ENCODE measurements at regions not wholly inside any gene's neighbourhood (a gene's known extent, or its start where the extent isn't known, plus 50 kb on each side); places are given as distances from the start of the nearest gene placed in this dataset.

DNA sequence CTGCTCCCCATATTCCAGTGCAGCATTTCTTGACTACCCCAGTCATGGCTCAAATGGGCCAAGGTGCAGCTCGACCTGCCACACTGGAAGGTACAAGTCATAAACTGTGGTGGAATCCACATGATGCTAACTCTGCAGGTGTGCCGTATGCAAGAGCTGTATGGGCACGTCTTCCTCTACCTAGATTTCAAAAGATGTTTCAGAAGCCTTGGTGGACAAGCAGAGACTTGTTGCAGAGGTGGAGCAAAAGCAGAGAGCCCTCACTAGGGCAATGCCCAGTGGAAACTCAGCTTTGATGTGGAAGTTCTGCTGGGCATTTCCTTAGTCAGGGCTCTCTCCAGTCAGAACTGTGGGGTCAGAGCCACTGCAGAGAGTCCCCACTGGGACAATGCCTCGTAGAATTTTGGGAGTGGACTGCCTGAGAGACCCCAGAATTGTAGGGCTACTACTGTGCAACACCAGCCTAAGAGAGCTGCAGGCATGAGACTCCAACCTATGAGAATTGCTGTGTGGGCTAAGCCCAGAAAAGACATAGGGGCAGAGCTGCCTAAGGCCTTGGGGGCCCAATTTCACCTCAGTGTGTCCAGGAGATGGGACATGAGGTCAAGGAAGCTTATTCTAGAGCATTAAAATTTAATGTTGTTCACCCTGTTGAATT is 65.7 kb downstream of the BEX3 start:
- TF ChIP-seq JUN (IDR thresholded peaks at IDR 0.05): no peak
- TF ChIP-seq RAD21 (conservative IDR thresholded peaks at IDR 0.05 in 1 of 2, IDR thresholded peaks at IDR 0.05 in 1 of 2): no peak
- no peak for TF ChIP-seq SMC3 (IDR thresholded peaks at IDR 0.05)
- TF ChIP-seq, protein P1, sequence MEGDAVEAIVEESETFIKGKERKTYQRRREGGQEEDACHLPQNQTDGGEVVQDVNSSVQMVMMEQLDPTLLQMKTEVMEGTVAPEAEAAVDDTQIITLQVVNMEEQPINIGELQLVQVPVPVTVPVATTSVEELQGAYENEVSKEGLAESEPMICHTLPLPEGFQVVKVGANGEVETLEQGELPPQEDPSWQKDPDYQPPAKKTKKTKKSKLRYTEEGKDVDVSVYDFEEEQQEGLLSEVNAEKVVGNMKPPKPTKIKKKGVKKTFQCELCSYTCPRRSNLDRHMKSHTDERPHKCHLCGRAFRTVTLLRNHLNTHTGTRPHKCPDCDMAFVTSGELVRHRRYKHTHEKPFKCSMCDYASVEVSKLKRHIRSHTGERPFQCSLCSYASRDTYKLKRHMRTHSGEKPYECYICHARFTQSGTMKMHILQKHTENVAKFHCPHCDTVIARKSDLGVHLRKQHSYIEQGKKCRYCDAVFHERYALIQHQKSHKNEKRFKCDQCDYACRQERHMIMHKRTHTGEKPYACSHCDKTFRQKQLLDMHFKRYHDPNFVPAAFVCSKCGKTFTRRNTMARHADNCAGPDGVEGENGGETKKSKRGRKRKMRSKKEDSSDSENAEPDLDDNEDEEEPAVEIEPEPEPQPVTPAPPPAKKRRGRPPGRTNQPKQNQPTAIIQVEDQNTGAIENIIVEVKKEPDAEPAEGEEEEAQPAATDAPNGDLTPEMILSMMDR (IDR thresholded peaks at IDR 0.05): no peak
- TF ChIP-seq POLR2A (IDR thresholded peaks at IDR 0.05; ENCODE audit: low read length): no peak
- no peak for TF ChIP-seq HDAC2 (IDR thresholded peaks at IDR 0.05)
- no peak for TF ChIP-seq TFCP2L1 (CRISPR knock-in tag; IDR thresholded peaks at IDR 0.05)
- TF ChIP-seq EP300 (IDR thresholded peaks at IDR 0.05): no peak
- TF ChIP-seq EHMT2 (IDR thresholded peaks at IDR 0.05; ENCODE audit: low read depth): no peak
- TF ChIP-seq USF2 (IDR thresholded peaks at IDR 0.05): no peak
- TF ChIP-seq MAFK (IDR thresholded peaks at IDR 0.05; ENCODE audit: partially characterized antibody): no peak
- no peak for TF ChIP-seq REST (IDR thresholded peaks at IDR 0.05)
- no peak for TF ChIP-seq KDM5A (IDR thresholded peaks at IDR 0.05)

Measured in A549 (cell line).